HG02571 (cell line): ENCODE measurements at regions not wholly inside any gene's neighbourhood (a gene's known extent, or its start where the extent isn't known, plus 50 kb on each side); places are given as distances from the start of the nearest gene placed in this dataset.

Experiments
- ATAC-seq: cut with Tn5 transposase; IDR thresholded peaks from one replicate; pipeline ENCODE4 v1.9.1; 2021; ENCODE audit warnings: mild to moderate bottlenecking, moderate library complexity; ENCODE audit not compliant: unreplicated experiment

- no peak for ATAC-seq
Measured at GRCh38 chr5:158276692-158277091, 417.7 kb upstream of the CLINT1 start.

- no peak for ATAC-seq
Measured at GRCh38 chr5:158275511-158275910, 416.6 kb upstream of the CLINT1 start.

GRCh38 chr5:158273035-158273434, 414.1 kb upstream of the CLINT1 start:
- ATAC-seq: no peak

- no peak for ATAC-seq
Measured at GRCh38 chr5:158272409-158272808, 413.5 kb upstream of the CLINT1 start.

GRCh38 chr5:158270996-158271554, 412.1 kb upstream of the CLINT1 start:
- ATAC-seq: no peak

GRCh38 chr5:158268286-158268685, 409.3 kb upstream of the CLINT1 start:
- ATAC-seq: no peak

- no peak for ATAC-seq
Measured at GRCh38 chr5:158267228-158267627, 408.3 kb upstream of the CLINT1 start.

GRCh38 chr5:158265931-158266700, 407.2 kb upstream of the CLINT1 start:
- ATAC-seq: no peak

- no peak for ATAC-seq
Measured at GRCh38 chr5:158265346-158265745, 406.4 kb upstream of the CLINT1 start.

- no peak for ATAC-seq
Measured at GRCh38 chr5:158264264-158264663, 405.3 kb upstream of the CLINT1 start.

- no peak for ATAC-seq
Measured at GRCh38 chr5:158261674-158262367, 402.9 kb upstream of the CLINT1 start.

GRCh38 chr5:158256096-158256495, 397.2 kb upstream of the CLINT1 start:
- no peak for ATAC-seq

GRCh38 chr5:158255609-158256008, 396.7 kb upstream of the CLINT1 start:
- no peak for ATAC-seq

- no peak for ATAC-seq
Measured at GRCh38 chr5:158246661-158247060, 387.7 kb upstream of the CLINT1 start.

- ATAC-seq: no peak
Measured at GRCh38 chr5:158245513-158245912, 386.6 kb upstream of the CLINT1 start.

GRCh38 chr5:158244882-158245281, 385.9 kb upstream of the CLINT1 start:
- no peak for ATAC-seq

GRCh38 chr5:158236511-158237335, 377.8 kb upstream of the CLINT1 start:
- ATAC-seq: no peak

- no peak for ATAC-seq
Measured at GRCh38 chr5:158235159-158235547, 376.2 kb upstream of the CLINT1 start.

GRCh38 chr5:158234323-158235158, 375.6 kb upstream of the CLINT1 start:
- ATAC-seq: no peak

GRCh38 chr5:158233735-158234322, 374.9 kb upstream of the CLINT1 start:
- ATAC-seq: no peak
